RCC 7860 (cell line): ENCODE measurements at regions not wholly inside any gene's neighbourhood (a gene's known extent, or its start where the extent isn't known, plus 50 kb on each side); places are given as distances from the start of the nearest gene placed in this dataset.

ENCODE experiments used
- DNase-seq: peaks from one replicate; pipeline ENCODE4 v3.0.0-alpha.2; 2015; ENCODE audit warnings: low spot score
- FAIRE-seq: peaks from 2 replicates; lab custom pipeline; 2012; peaks lifted over from hg19 to GRCh38; lab: Jason Lieb, UNC

GRCh38 chr2:238979636-238980035, 131.8 kb downstream of the TWIST2 start:
- DNase-seq, result no peak
- no peak for FAIRE-seq

GRCh38 chr2:238985041-238985729, 137.3 kb downstream of the TWIST2 start:
- DNase-seq, result no peak
- FAIRE-seq, result no peak

- FAIRE-seq, result no peak
- DNase-seq, result no peak
Measured at GRCh38 chr2:238985931-238986446, 138.1 kb downstream of the TWIST2 start.

- no peak for FAIRE-seq
- no peak for DNase-seq
Measured at GRCh38 chr2:238986491-238987351, 138.8 kb downstream of the TWIST2 start.

GRCh38 chr2:238987352-238987981, 139.6 kb downstream of the TWIST2 start:
- no peak for DNase-seq
- FAIRE-seq, result no peak

- DNase-seq (no peak), FAIRE-seq (no peak)
Measured at GRCh38 chr2:238988105-238988504, 140.2 kb downstream of the TWIST2 start.

- no peak for DNase-seq
- no peak for FAIRE-seq
Measured at GRCh38 chr2:238988752-238989151, 140.9 kb downstream of the TWIST2 start.

- no peak for FAIRE-seq
Measured at GRCh38 chr2:238989484-238989883, 141.6 kb downstream of the TWIST2 start.

GRCh38 chr2:238994432-238994831, 146.5 kb downstream of the TWIST2 start:
- DNase-seq (no peak), FAIRE-seq (no peak)

More at GRCh38 chr2:238989484-238989883, 141.6 kb downstream of the TWIST2 start:
- DNase-seq, result no peak

- FAIRE-seq, result no peak
- DNase-seq, result no peak
Measured at GRCh38 chr2:238994876-238995275, 147.0 kb downstream of the TWIST2 start.

- FAIRE-seq, result no peak
Measured at GRCh38 chr2:238995634-238996033, 147.7 kb downstream of the TWIST2 start.

GRCh38 chr2:238996331-238997136, 148.6 kb downstream of the TWIST2 start:
- DNase-seq, result no peak

More at GRCh38 chr2:238995634-238996033, 147.7 kb downstream of the TWIST2 start:
- no peak for DNase-seq

GRCh38 chr2:238997137-238997390, 149.2 kb downstream of the TWIST2 start:
- FAIRE-seq, result no peak
- DNase-seq, result no peak

More at GRCh38 chr2:238996331-238997136, 148.6 kb downstream of the TWIST2 start:
- no peak for FAIRE-seq

GRCh38 chr2:238997684-238998083, 149.8 kb downstream of the TWIST2 start:
- FAIRE-seq, result no peak

More at GRCh38 chr2:238997684-238998083, 149.8 kb downstream of the TWIST2 start:
- DNase-seq, result no peak
